ENCODE measurements at regions not wholly inside any gene's neighbourhood (a gene's known extent, or its start where the extent isn't known, plus 50 kb on each side); places are given as distances from the start of the nearest gene placed in this dataset.

DNA sequence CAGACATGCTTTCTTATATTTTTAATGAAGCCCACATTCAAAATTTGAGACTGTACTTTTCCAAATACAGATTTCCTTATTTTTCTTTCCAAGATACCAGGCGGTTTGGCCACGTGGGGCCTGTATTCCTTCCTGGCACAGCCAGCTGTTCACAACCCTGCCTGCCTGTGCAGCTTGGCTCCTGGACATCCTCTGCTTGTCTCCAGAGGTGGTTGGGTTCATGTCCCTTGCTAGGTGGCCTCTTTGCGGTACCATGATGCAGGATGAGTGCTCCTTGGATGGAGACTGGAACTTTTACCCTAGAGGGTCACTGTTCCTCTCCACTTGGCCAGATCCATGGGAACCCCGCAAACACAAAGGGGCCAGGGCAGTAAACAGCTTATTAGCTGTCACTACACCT lies 297.5 kb upstream of the MSX2 start:
- DNase-seq (no peak), ATAC-seq (no peak)
- H3K4me1 ChIP-seq (ENCODE audit: low read depth): no peaks in the 10 kb centered on the region
- no peak overlapping the region for H3K4me3 ChIP-seq
- no peaks in the 10 kb centered on the region for H3K9me3 ChIP-seq
- intact Hi-C loops (cut with DNase I, micrococcal nuclease): no loop called here
- no peak for TF ChIP-seq CTCF (IDR thresholded peaks at IDR 0.05)
- no peaks in the 10 kb centered on the region for H3K36me3 ChIP-seq (ENCODE audit: low read depth)

DNA sequence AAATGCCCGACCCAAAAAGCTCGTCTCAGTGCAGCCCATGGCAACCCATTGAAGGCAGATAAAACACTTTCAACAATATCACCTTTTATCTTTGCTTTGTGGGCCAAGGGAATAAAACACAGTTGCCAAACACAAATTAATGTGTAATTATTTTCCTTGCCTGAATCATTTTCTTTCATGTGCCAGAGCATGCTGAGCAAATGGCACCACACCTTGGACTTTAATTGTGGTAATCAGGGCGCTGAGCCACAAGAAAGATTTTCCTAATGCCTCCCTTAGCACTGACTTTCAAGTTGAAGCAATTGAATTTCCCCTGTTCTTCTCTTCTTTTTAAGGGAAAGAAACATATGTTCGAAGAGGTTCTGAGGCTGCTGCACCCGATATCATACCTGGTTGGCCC lies 297.1 kb upstream of the MSX2 start:
- intact Hi-C loops (cut with DNase I, micrococcal nuclease): no loop called here
- Histone ChIP-seq H3K4me3 (no peak overlapping the region), H3K4me1 (ENCODE audit: low read depth) (no peaks in the 10 kb centered on the region), H3K9me3 (no peaks in the 10 kb centered on the region), H3K36me3 (ENCODE audit: low read depth) (no peaks in the 10 kb centered on the region)
- ATAC-seq: no peak
- no peak for TF ChIP-seq CTCF (IDR thresholded peaks at IDR 0.05)
- no peak for DNase-seq

GRCh38 chr5:174428895-174429294 lies 295.5 kb upstream of the MSX2 start:
- ATAC-seq (no peak), DNase-seq (no peak)
- Histone ChIP-seq H3K4me1 (ENCODE audit: low read depth) (no peaks in the 10 kb centered on the region), H3K4me3 (no peak overlapping the region), H3K9me3 (no peaks in the 10 kb centered on the region), H3K36me3 (ENCODE audit: low read depth) (no peaks in the 10 kb centered on the region)
- intact Hi-C loops (cut with DNase I, micrococcal nuclease): no loop called here
- no peak for TF ChIP-seq CTCF (IDR thresholded peaks at IDR 0.05)

- ATAC-seq (no peak), DNase-seq (no peak)
- Histone ChIP-seq H3K9me3 (no peaks in the 10 kb centered on the region), H3K36me3 (ENCODE audit: low read depth) (no peaks in the 10 kb centered on the region), H3K4me1 (ENCODE audit: low read depth) (no peaks in the 10 kb centered on the region), H3K4me3 (no peak overlapping the region)
- intact Hi-C loops (cut with DNase I, micrococcal nuclease): no loop called here
- TF ChIP-seq CTCF (IDR thresholded peaks at IDR 0.05): no peak
Observed at GRCh38 chr5:174430940-174431339, 293.4 kb upstream of the MSX2 start.

GRCh38 chr5:174431504-174431903 lies 292.9 kb upstream of the MSX2 start:
- intact Hi-C loops (cut with DNase I, micrococcal nuclease): no loop called here
- Histone ChIP-seq H3K4me1 (ENCODE audit: low read depth) (no peaks in the 10 kb centered on the region), H3K9me3 (no peaks in the 10 kb centered on the region), H3K36me3 (ENCODE audit: low read depth) (no peaks in the 10 kb centered on the region), H3K4me3 (no peak overlapping the region)
- DNase-seq (no peak), ATAC-seq (no peak)
- no peak for TF ChIP-seq CTCF (IDR thresholded peaks at IDR 0.05)

DNA sequence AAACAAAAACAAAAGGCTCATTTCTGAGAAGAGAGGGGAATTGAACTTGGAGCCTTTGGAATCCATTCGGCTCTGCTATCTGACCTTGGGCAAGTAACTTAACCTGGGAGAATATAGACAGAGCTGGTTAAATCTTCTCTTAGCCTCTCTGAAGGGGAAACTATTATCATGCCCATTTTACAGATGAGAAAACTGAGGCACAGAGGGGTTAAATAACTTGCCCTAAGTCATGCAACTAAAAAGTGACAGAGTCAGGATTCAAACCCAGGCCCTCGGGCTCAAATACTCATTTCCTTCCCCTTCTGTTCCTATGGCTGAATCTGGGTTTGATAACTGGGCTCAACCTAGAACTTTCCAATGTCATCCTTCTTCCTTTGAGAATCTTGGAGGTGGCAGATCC lies 291.3 kb upstream of the MSX2 start:
- DNase-seq (no peak), ATAC-seq (no peak)
- TF ChIP-seq CTCF (IDR thresholded peaks at IDR 0.05): no peak
- no peaks in the 10 kb centered on the region for H3K9me3 ChIP-seq
- no peaks in the 10 kb centered on the region for H3K36me3 ChIP-seq (ENCODE audit: low read depth)
- H3K4me3 ChIP-seq: no peak overlapping the region
- intact Hi-C loops (cut with DNase I, micrococcal nuclease): no loop called here
- H3K4me1 ChIP-seq (ENCODE audit: low read depth): no peaks in the 10 kb centered on the region

Measured in mucosa of descending colon (tissue), 3 donors.